Activated T-cell treated with anti-CD3 and anti-CD28 coated beads, Interleukin-2, amount 50 U/mL, for 4 hours (primary cell): ENCODE measurements at regions not wholly inside any gene's neighbourhood (a gene's known extent, or its start where the extent isn't known, plus 50 kb on each side); places are given as distances from the start of the nearest gene placed in this dataset.
"Not testable (repeated sequence)": the region's sequence is repeated elsewhere in the genome, so short reads cannot be mapped to it uniquely, and the experiment has no call there.

ENCODE experiments used
- ATAC-seq, 2 donors: fragments of 200-7000 bp; cut with Tn5 transposase; one replicate each; pipeline ENCODE4 v1.10.0; 2021
- DNase-seq: peaks from one replicate; pipeline ENCODE4 v3.0.0-alpha.2; 2020
- H3K27me3 Mint-ChIP-seq: one replicate; pipeline ENCODE4 v1.8.0; 2021; ENCODE audit warnings: low read depth, mixed read lengths
- H3K36me3 Mint-ChIP-seq: one replicate; pipeline ENCODE4 v1.8.0; 2022; ENCODE audit warnings: mixed read lengths; ENCODE audit not compliant: insufficient read depth
- H3K4me1 Mint-ChIP-seq: one replicate; pipeline ENCODE4 v1.8.0; 2021; ENCODE audit warnings: low read depth, mixed read lengths
- H3K4me3 Mint-ChIP-seq: one replicate; pipeline ENCODE4 v1.8.0; 2021; ENCODE audit warnings: mild to moderate bottlenecking, moderate library complexity, mixed read lengths
- H3K9me3 Mint-ChIP-seq: one replicate; pipeline ENCODE4 v1.8.0; 2021; ENCODE audit warnings: mixed read lengths

DNA sequence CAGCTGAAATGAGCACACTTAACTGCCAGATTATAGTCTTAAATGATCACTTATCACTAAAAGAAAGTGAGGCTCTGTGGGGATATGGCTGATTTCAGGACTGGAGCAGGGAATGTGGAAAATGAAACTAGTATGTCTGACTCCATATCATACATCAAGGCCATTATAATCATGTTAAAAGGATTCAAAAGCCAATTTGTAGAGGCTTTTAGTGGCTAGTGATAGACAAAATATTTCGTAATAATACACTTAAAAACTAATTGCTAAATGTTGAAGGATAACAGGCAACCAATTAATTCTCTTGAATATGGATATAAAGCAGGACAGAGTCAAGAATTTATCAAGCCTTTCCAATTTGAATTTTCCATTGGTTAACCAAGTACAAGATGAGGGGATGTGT is 358.1 kb upstream of the NDST3 start:
- H3K9me3 Mint-ChIP-seq: peaks cover 11% of the 10 kb centered on the region
- H3K4me1 Mint-ChIP-seq: no peaks in the 10 kb centered on the region
- DNase-seq: no peak
- H3K36me3 Mint-ChIP-seq: no peaks in the 10 kb centered on the region
- ATAC-seq: no peak
- no peak overlapping the region for H3K4me3 Mint-ChIP-seq
- H3K27me3 Mint-ChIP-seq: no peaks in the 10 kb centered on the region

DNA sequence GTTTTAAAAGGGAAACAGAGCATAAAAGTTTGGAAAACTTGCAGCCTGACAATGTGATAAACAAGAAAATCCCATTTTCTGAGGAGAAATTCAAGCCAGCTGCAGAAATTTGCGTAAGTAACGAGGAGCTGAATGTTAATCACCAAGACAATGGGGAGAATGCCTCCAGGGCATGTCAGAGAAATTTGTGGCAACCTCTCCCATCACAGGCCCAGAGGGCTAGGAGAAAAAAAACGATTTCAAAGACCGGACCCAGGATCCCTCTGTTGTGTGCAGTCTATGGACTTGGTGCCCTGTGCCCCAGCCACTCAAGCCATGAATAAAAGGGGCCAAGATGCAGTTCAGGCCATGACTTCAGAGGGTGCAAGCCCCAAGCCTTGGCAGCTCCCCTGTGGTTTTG is 355.4 kb upstream of the NDST3 start:
- Mint-ChIP-seq H3K36me3 (no peaks in the 10 kb centered on the region), H3K4me1 (no peaks in the 10 kb centered on the region)
- DNase-seq: no peak

GRCh38 chr4:117691572-117692351 is 342.5 kb upstream of the NDST3 start:
- DNase-seq (no peak), ATAC-seq (no peak)
- no peaks in the 10 kb centered on the region for H3K27me3 Mint-ChIP-seq
- H3K4me3 Mint-ChIP-seq: no peak overlapping the region
- no peaks in the 10 kb centered on the region for H3K36me3 Mint-ChIP-seq
- no peaks in the 10 kb centered on the region for H3K4me1 Mint-ChIP-seq
- H3K9me3 Mint-ChIP-seq: peaks cover 5% of the 10 kb centered on the region

More for the DNA sequence above, 355.4 kb upstream of the NDST3 start:
- H3K9me3 Mint-ChIP-seq: peaks cover 11% of the 10 kb centered on the region
- ATAC-seq: no peak
- H3K4me3 Mint-ChIP-seq: no peak overlapping the region
- H3K27me3 Mint-ChIP-seq: no peaks in the 10 kb centered on the region

- DNase-seq (no peak), ATAC-seq (no peak)
- Mint-ChIP-seq H3K4me3 (no peak overlapping the region), H3K4me1 (no peaks in the 10 kb centered on the region), H3K36me3 (no peaks in the 10 kb centered on the region), H3K27me3 (no peaks in the 10 kb centered on the region), H3K9me3 (peaks cover 9% of the 10 kb centered on the region)
Measured at GRCh38 chr4:117692538-117692937, 341.7 kb upstream of the NDST3 start.

DNA sequence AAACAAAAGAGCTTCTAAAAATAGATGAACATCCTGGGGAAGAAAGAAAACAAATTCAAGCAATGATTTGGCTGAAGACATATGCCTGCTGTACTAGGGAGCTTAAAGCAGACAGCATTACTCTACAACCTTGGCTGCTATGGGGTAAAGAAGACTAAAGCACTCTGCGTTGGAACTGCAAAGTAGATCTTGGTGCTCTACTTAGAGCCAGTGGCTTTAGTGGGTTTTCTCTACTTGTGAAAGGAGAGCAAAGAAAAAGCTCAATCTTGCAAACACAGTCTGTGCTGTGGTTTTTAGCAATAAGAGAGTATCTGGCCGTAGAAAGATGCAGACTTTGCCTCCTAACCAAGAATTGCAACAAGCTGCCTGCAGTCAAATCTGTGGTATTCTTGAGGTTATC is 334.7 kb upstream of the NDST3 start:
- Mint-ChIP-seq H3K9me3 (peaks cover 10% of the 10 kb centered on the region), H3K27me3 (no peaks in the 10 kb centered on the region), H3K4me1 (no peaks in the 10 kb centered on the region), H3K4me3 (no peak overlapping the region), H3K36me3 (no peaks in the 10 kb centered on the region)
- ATAC-seq (no peak), DNase-seq (no peak)

DNA sequence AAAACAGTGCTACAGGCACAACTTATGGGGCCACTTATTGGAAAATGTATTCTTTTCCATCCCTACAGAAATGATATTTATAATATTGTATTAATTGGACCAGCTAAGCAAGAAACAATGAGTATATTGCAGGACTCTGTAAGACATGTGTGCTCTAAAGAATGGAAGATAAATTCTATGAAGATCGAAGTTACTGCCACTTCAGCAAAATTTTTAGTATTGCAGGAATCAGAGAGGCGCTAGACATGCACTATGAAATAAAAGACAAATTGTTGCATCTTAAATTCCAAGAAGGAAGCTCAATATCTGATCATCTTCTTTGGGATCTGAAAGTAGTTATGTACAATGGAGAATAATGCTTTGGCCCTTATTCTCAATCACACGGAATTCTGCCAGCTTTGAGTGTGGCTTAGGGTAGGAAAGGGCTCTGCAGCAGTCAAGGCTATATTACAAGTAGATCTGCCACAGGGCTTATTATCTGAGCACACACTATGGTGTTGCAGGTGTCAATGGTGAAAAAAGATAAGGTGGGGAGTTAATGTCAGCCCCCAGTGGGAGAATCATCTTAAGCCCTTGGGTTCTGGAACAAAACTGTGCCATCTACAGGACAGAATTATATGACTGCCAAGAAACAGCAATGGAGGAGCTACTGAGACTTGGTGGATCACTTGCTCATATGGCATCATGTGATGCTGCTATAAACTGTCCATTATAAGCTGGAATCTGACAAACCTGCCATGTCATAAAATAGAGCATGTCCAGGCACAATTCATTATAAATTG is 334.0 kb upstream of the NDST3 start:
- Mint-ChIP-seq H3K36me3 (no peaks in the 10 kb centered on the region), H3K9me3 (peaks cover 9% of the 10 kb centered on the region), H3K4me3 (no peak overlapping the region), H3K27me3 (no peaks in the 10 kb centered on the region), H3K4me1 (no peaks in the 10 kb centered on the region)
- DNase-seq: no peak
- no peak for ATAC-seq

GRCh38 chr4:117702353-117702752 is 331.9 kb upstream of the NDST3 start:
- Mint-ChIP-seq H3K27me3 (no peaks in the 10 kb centered on the region), H3K9me3 (peaks cover 3% of the 10 kb centered on the region), H3K36me3 (no peaks in the 10 kb centered on the region), H3K4me3 (no peak overlapping the region), H3K4me1 (no peaks in the 10 kb centered on the region)
- ATAC-seq: no peak
- no peak for DNase-seq

GRCh38 chr4:117704721-117705120 is 329.6 kb upstream of the NDST3 start:
- no peak for ATAC-seq
- no peak overlapping the region for H3K4me3 Mint-ChIP-seq
- H3K4me1 Mint-ChIP-seq: no peaks in the 10 kb centered on the region
- no peak for DNase-seq
- H3K9me3 Mint-ChIP-seq: peaks cover 12% of the 10 kb centered on the region
- H3K36me3 Mint-ChIP-seq: no peaks in the 10 kb centered on the region
- H3K27me3 Mint-ChIP-seq: no peaks in the 10 kb centered on the region

DNA sequence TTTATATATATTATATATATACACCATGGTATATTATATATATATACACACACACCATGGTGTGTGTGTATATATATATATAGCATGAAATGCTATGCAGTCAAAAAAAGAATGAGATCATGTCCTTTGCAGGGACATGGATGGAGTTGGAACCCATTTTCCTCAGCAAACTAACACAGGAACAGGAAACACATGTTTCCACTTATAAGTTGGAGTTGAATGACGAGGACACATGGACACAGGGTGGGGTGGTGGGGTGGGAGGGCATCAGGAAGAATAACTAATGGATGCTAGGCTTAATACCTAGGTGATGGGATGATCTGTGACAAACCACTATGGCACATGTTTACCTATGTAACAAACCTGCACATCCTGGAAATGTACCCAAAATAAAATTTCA is 293.6 kb upstream of the NDST3 start:
- H3K4me3 Mint-ChIP-seq: no peak overlapping the region
- DNase-seq: no peak
- no peak for ATAC-seq
- H3K9me3 Mint-ChIP-seq: no peaks in the 10 kb centered on the region
- H3K27me3 Mint-ChIP-seq: no peaks in the 10 kb centered on the region
- no peaks in the 10 kb centered on the region for H3K36me3 Mint-ChIP-seq
- no peaks in the 10 kb centered on the region for H3K4me1 Mint-ChIP-seq

- not testable (repeated sequence) for ATAC-seq, H3K36me3 Mint-ChIP-seq, H3K27me3 Mint-ChIP-seq
Measured at GRCh38 chr4:117745379-117745778, 288.9 kb upstream of the NDST3 start.

DNA sequence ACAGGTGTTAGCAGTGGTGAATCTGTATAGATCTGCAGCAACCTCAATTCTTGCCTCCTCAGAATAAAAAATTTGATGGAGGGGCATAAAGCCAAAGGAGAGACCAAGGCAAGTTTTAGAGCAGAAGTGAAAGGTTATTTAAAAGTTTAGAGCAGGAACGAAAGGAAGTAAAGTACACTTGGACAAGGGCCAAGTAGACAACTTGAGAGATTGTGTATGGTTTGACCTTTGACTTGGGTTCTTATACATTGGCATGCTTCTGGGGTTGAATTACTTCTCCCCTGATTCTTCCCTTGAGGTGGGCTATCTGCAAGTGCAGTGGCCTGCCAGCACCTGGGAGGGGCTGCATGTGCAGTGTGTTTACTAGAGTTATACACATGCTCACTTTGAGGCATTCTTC is 278.8 kb upstream of the NDST3 start:
- Mint-ChIP-seq H3K4me3 (no peak overlapping the region), H3K36me3 (no peaks in the 10 kb centered on the region), H3K9me3 (peaks cover 14% of the 10 kb centered on the region), H3K27me3 (no peaks in the 10 kb centered on the region), H3K4me1 (no peaks in the 10 kb centered on the region)
- DNase-seq (no peak), ATAC-seq (no peak)

More at GRCh38 chr4:117745379-117745778, 288.9 kb upstream of the NDST3 start:
- not testable (repeated sequence) for H3K4me3 Mint-ChIP-seq, H3K9me3 Mint-ChIP-seq, DNase-seq, H3K4me1 Mint-ChIP-seq

DNA sequence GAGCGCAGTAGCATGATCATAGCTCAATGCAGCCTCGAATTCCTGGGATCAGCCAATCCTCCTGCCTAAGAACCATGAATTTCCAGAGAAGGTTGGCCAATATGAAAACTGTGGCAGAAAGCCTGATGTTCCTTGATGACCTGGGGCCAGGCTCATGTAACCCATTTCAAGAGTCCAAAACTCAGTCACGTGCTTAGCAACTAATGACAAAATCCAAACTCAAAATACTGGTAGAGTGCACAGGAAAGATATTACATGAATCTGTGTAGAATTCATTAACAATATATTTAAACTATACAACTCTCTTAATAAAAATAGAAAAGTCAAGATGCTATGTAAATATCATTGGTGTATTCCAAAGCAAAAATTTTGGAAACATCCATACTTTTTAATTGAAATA is 265.7 kb upstream of the NDST3 start:
- H3K27me3 Mint-ChIP-seq: no peaks in the 10 kb centered on the region

DNA sequence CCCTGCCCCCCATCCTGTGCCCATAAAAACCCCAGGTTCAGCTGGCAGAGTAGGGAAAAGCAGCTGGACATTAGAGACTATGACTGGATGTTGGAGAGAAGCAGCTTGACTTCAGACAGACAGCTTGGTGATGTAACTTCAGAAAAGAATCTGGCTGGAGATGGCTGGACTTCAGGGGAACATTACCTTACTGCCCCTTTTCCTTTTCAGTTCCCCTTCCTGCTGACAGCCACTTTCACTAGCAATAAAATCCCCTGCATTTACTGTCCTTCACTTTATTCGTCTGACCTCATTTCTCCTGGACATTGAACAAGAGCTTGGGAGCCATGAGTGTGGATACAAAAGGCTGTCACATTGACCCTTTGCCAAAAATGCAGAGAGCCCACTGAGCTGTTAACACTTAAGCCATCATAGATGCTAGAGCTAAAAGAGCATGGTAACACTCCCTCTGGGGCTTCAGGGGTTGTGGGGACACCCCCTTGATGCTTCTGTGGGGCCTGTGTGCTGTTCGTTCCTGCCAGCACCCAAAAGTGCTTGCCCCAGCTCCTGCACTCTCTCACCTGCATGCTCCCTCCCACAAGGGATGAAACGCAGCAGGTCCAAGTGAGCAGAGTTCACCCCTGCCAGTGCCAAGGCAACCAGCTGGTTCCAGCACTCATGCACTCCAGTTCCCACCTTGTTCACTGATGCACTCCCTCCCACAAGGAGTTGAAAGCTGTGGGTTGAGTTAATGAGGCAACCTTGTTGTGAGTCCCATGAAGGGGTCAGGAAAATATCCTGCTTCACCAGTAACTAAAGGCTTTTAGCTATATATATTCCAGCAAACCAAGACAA is 263.8 kb upstream of the NDST3 start:
- no peaks in the 10 kb centered on the region for H3K36me3 Mint-ChIP-seq
- H3K4me1 Mint-ChIP-seq: no peaks in the 10 kb centered on the region
- no peaks in the 10 kb centered on the region for H3K9me3 Mint-ChIP-seq
- no peak overlapping the region for H3K4me3 Mint-ChIP-seq
- no peaks in the 10 kb centered on the region for H3K27me3 Mint-ChIP-seq
- DNase-seq: no peak
- ATAC-seq: no peak

More for the DNA sequence above, 265.7 kb upstream of the NDST3 start:
- no peak for DNase-seq
- Mint-ChIP-seq H3K36me3 (no peaks in the 10 kb centered on the region), H3K9me3 (no peaks in the 10 kb centered on the region), H3K4me3 (no peak overlapping the region), H3K4me1 (no peaks in the 10 kb centered on the region)
- ATAC-seq: no peak

DNA sequence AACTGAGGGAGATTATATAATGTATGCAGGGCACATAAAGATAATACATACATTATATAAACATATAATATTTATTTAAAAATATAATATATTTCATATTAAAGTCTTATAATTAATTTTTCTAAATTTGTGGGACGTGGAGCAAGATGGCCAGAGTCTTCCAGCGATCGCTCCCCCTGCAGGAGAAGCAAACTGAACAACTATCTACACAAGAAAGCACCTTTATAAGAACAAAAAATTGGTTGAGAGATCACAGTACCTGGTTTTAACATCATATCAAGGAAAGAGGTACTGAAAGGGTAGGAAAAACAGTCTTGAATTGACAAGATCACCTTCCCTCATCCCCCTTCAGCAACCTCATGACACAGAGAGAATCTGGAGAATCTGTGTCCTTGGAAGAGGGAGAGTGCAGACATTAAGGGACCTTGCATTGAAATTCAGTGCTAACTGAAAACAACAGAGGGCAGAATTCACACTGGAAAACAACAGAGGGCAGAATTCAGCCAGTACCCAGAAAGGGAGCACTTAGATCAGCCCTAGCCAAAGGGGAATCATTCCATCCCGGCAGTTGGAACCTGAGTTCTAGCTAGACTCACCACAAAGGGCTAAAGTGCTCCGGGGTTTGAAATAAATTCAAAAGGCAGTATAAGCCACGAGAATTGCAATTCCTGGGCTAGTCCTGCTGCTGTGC is 262.5 kb upstream of the NDST3 start:
- ATAC-seq: no peak

More for the DNA sequence above, 262.5 kb upstream of the NDST3 start:
- no peaks in the 10 kb centered on the region for H3K27me3 Mint-ChIP-seq
- no peaks in the 10 kb centered on the region for H3K4me1 Mint-ChIP-seq
- H3K36me3 Mint-ChIP-seq: no peaks in the 10 kb centered on the region
- no peak overlapping the region for H3K4me3 Mint-ChIP-seq
- DNase-seq: no peak
- H3K9me3 Mint-ChIP-seq: no peaks in the 10 kb centered on the region
